GM19238 (cell line): ENCODE measurements at regions not wholly inside any gene's neighbourhood (a gene's known extent, or its start where the extent isn't known, plus 50 kb on each side); places are given as distances from the start of the nearest gene placed in this dataset.

ENCODE experiments used
- DNase-seq: peaks from one replicate; pipeline ENCODE4 v3.0.0; 2011; ENCODE audit warnings: low spot score; ENCODE audit not compliant: insufficient read length

DNA sequence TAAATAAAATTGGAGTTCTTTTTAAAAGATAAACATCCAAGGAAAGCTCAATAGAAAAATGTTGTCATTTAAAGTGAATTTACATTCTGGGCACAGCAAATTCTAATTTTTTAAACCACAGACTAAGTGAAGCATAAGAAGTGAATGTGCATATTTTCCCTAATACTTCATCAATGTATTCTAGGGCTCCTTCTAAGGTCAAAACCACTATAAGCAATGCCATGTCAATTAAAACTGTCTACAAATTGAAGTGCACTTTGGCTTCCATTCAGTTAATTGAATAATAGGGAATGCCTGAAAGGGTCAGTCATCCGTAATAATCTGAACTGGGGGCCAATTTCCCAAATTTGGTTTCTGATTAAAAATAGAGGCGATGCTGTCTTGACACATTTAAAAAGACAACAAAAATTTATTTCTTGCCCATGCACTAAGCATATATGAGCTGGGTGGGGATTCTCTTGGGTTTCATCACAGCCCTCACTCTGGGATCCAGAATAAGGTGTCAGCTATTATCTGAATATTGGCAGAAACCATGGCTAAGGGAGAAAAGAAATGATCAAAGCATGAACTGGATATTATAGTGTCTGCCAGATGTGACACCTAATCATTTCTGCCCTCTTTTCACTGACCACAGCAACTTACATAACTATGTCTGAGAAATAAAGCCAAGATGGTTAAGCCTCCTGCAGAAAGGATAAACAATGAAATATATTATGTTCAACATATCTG lies 660.6 kb upstream of the B3GALT2 start:
- no peak for DNase-seq

DNA sequence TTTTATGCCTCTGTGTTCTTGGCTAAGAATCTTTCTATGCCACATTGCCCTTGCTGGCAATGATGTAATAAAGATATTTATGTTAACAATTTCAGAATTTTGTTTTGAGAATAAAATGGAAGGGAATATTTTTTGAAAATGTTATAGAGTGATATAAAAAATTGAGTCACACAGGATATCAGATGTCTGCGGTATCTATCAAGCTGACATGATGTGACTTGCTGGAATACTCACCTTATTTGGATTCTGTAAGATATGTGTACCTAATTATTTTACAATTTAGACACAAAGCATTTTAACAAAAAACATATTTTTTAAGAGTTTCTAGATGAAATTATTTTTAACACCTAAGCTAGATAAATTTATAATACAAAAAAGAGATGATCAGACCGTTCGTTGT lies 660.0 kb upstream of the B3GALT2 start:
- DNase-seq = no peak

DNA sequence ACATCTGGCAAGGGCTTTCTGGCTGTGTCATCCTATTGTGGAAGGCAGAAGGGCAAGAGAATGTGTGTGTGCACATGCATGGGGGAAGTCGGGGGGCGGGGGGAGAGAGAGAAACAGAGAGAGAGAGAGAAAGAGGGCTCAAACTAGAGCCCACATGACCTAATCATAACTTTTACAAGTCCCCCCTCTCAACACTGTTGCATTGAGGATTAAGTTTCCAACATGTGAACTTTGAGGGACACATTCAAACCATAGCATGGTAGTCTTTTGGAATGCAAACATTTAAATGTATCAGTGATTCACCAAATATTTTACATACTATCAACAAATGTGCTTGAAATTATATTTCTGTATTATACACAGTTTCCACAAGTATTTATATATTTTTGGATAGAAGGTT lies 655.4 kb upstream of the B3GALT2 start:
- DNase-seq = no peak

DNA sequence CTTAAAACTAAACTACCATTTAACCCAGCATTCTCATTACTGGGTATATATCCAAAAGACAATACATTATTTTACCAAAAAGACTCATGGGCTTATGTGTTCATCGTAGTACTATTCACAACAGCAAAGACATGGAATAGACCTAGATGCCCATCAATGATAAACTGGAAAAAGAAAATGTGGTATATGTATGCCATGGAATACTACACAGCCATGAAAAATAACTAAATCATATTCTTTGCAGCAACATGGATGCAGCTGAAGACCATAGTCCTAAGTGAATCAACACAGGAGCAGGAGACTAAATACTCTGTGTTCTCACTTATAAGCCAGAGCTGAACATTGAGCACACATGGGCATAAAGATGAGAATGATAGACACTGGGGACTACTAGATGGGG lies 645.1 kb upstream of the B3GALT2 start:
- no peak for DNase-seq

DNA sequence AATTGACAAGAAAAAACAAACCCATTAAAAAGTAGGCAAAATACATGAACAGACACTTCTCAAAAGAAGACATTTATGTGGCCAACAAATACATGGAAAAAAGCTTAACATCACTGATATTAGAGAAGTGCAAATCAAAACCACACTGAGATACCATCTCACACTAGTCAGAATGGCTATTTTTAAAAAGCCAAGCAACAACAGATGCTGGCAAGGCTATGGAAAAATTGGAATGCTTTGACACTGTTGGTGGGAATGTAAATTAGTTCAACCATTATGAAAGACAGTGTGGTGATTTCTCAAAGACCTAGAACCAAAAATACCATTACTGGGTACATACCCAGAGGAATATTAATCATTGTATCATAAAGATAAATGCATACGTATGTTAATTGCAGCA lies 641.1 kb upstream of the B3GALT2 start:
- DNase-seq = no peak

DNA sequence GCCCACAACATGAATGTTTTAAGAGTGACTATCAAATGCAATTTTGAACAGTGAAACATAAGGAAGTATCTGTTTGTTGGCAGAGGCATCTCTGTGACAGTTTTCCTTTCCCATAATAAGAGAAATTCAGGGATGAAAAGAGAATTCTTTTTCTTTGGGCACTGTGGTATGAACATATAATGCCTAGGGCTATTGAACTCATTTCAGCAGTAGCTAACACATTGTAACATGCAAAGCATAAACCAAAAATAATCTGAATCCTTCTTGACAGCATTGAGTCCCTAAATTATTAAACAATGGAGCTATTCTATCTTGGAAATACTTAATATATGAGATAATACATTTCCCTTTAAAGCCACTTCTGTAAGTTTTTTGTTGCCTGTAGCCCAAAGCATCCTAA lies 633.0 kb upstream of the B3GALT2 start:
- DNase-seq = no peak

DNA sequence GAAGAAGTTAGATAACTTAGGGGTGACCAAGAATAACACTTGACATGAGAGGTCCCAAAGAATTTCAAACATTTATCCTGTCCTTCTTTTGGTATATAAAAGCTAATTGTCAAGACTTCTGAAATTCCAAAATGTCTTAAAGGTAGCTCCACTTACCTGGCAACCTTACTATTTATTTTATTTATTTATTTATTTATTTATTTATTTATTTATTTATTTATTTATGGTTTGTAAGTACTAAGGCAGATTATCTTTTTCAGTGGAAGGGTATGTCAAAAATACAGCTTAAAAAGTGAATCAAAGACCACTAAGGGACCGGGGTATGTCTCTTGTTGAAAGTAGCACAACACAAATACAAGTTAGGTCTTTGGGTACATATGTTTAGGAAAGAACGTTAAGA lies 620.8 kb upstream of the B3GALT2 start:
- no peak for DNase-seq

DNA sequence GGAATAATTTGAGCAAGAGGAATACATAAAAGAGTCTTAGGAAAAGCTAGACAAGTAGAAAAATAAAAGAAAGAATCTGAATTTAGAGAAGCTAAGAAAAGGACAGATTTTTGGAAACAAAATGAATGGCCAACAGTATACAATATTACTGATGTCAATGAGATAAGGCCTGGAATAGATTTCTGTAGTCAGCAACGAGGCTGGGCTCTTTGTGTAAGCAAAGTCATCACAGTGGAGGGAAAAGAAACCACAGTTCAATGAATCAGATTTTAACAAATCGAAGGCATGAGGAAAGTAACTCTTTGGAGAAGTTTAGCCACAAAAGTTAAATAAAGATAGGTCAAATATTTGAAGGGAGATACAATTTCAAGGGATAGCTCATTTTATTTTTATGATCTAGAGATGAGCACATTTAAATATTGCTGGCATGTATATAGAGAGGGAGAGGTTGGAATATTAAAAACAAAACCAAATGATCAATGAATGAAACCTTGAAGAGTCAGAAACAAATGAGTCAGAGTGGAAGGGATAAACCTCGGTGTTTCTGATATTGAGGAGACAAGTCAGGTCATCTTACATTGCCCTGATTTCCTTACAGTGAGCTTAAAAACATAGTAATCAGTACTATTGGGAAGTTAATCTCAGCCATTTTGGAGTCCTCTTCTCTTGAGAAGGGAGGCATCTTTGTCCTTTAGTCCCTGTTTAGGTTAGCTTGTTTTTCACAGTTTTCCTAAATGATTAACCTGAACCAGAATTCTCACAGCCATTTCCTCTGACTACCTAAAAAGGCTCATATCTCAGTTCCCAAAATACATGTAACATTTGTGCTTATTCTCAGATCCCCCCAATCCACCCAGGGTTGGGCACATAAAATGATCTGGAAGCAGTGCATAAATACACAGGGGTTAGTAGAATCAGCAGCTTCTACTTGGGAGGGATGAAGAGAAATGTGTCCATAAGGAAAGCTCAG lies 620.0 kb upstream of the B3GALT2 start:
- no peak for DNase-seq

DNA sequence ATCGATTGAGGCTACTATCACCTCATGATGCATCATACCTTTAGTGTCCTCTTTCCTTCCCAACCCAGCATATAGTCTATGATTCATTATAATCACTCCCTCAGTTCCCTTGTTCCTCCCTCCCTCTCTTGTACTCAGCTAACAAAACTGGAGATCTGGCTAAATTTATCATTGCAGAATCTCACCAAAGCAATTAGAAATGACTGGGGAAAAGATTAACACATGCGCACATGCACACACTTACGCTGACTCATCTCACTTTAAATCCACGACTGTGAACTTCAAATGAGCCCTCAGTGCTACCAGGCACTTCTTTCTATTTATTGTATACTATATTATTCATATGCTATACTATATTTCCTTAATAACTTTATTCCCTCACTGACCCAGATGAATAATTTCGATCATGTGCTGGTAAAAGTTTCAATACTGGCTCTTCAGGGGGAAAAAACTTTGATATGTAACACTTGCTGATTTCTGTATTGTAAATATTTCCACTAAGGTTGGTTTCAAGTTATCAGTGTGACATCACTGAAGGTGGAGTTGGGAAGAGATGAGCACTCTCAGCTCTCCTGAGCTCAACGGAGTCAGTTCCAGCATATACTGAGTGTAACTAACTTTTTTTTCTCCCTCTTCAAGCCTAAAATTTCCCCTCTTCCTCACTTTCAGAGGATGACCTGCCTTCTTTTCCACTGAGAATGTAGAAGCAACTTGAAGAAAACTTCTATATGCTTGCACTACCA lies 613.7 kb upstream of the B3GALT2 start:
- no peak for DNase-seq

DNA sequence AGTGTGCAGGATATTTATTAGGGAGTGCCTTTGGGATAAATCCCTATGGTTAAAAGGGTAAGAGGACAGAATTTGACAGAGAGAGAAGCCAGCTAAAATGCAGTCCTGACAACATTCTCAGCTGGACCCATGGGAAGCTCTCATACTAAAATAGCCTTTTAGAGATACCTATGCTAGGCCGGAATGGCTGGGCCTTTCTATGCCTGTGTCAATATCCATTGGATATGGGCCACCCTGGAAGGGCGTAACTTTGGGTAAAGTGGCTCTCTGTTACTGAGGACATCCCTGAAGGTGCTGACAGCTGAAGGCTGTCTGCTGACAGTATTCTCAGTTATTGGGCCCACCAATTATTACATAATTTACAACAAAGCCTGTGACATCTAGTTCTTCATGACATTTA lies 613.0 kb upstream of the B3GALT2 start:
- no peak for DNase-seq

DNA sequence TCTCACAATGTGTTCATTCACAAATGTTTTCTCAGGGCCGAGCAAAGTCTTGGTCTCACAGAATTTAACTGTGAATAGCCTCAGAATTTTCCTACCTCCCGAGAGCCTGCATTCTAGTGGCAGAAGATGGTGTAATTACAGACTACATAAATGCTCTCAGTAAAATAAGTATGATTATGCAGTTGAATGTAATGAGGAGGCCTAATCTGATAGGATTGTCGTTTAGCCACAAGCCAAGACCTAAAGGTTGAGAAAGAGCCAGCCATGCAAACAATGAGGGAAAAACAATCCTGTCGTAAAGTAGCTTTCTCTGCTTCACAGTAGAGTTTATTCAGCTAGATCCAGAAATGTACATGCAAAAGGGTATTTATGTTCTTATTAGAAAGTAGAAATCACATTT lies 607.8 kb upstream of the B3GALT2 start:
- DNase-seq = no peak

DNA sequence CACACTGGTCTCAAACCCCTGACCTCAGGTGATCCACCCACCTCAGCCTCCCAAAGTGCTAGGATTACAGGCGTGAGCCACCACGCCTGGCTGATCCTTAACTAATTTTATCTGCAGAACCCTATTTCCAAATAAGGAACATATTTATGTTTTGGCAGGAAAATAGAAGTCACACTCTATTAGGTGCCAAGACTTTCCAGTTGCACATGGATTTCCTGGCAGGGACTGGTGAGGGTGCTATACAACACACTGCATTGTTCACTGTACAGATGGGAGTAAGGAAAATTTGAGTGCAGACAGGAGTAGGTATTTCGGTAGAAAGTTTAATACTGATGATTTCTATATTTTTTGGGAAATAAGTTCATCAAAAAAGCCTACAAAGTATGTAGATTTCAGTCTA lies 605.3 kb upstream of the B3GALT2 start:
- DNase-seq = no peak

DNA sequence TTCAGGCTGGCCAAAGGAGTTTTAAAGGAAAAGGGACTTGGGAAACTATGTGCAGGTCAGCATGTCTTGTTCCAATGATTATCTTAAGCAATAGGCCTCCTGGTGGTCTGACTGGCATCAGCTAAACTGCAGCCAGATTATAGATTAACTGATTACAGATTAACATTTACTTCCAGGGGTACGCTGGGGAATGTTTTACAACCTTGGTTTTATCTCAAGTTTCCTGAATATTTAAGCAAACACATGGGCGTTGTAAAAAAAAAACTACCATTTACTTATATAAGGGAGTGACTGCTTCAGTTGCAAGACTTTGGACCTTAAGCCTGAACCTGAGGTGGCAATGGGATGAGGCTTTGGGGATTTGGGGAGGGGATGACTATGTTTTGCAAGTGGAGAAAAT lies 600.6 kb upstream of the B3GALT2 start:
- no peak for DNase-seq

DNA sequence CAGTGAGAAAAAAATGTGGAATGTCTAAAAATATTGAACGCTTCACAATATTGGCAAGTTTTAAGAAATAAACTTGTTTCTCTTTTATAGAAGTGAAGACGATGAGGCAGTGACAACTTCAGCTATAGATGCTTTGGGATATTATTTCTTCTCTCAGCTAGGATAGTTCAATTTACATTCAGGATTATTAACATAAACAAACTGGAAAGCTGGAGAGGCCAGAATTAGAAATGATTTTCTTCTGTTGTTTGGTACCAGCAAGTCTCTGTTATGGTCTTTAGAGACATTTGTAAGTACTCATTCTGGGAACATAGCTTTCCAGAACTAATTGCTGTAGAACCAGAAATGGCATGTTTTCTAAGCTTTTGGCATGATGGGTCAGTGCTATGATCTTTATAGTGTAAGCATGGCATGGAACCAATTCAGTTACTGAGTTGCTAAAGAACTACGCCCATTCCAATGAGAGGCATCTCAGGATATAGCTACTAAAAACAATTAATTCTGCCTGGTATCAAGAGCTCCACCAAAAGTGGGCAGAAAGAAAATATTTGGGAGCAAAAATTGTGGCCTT lies 599.5 kb upstream of the B3GALT2 start:
- DNase-seq = no peak

DNA sequence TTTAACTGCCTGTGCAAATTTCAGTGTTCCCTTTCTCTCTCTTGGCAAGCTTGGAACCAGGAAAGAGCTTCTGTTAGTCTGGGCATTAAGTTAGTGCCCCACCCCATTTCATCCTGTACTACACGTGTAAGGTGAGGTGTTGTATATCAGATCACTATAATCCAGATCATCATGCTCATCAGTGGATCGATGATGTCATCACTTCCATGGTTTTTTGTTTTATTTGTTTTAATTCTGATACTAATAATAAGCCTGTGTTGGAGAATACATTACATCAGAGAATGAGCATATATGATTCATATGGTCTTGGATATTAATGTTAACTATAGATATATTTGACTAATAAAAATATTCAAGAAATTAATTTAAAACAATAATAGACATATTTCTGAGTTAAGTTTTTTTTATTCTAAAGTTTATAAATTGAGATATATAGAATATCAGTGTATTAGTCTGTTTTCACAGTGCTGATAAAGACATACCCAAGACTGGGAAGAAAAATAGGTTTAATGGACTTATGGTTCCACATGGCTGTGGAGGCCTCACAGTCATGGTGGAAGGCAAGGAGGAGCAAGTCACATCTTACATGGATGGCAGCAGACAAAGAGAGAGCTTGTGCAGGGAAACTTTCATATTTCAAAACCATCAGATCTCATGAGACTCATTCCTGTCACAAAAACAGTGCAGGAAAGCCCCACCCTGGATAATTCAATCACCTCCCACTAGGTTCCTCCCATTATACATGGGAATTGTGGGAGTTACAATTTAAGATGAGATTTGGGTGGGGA lies 588.3 kb upstream of the B3GALT2 start:
- no peak for DNase-seq

DNA sequence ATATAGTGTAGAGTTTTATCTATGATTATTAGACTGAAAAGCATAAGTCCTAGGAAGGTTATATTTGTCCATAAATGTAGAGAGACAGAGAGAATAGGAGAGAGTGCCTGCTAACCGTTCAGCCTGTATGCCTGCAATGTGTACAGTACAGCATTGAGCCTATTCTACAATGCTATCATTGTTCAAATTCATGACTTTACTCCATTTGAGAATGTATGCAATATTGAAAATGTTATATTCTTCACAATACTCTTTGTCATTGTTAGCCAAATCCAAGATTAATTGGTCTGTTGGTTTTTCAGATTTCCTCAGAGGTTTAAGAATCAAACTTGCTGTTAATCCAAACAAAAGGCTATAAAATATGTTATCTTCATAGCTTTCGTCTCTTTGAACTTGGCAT lies 585.2 kb upstream of the B3GALT2 start:
- no peak for DNase-seq

DNA sequence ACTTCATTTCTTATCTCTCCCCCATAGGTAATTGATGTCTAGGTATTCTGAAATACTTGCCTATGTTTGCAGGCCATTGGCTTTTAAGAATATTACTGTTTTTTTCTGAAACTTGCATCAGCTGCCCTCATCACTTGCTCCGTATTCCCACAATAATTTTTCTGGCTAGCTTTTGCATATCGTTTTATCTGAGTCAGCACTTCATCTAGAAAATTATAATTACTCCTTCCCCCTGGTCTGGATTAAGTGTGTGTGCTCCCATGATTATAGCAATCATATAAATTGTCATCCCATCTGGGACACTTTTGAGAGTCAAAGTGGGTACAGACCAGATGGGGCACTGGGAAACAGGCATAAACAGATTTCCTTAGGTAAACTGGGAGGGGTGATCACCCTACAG lies 583.2 kb upstream of the B3GALT2 start:
- no peak for DNase-seq

DNA sequence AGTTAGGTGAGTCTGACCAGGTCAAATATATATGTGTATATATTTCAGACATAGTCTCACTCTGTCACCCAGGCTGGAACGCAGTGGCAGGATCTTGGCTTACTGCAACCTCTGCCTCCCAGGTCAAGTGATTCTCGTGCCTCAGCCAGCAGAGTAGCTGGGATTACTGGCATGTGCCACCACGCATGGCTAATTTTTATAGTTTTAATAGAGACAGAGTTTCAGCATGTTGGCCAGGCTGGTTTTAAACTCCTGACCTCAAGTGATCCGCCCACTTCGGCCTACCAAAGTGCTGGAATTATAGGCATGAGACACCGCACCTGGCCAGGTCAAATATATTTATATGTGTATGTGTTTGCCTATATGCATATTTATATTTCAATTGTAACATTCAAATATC lies 581.5 kb upstream of the B3GALT2 start:
- DNase-seq = no peak

DNA sequence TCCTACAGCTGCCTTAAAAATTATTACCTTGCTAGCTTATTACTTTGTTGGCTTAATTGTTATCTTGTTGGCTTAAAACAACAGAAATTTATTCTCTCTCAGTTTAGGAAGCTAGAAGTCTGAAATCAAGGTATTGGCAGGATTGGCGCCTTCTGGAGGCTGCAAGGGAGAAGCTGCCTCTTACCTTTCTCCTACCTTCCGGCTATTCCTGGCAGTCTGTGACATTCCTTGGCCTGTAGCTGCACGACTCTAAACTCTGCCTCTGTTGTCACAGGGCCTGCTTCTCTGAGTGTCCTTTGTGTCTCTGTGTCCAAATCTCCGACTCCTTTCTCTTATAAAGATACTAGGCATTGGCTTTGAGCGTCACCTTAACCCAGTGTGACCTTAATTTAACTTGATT lies 579.9 kb upstream of the B3GALT2 start:
- no peak for DNase-seq

DNA sequence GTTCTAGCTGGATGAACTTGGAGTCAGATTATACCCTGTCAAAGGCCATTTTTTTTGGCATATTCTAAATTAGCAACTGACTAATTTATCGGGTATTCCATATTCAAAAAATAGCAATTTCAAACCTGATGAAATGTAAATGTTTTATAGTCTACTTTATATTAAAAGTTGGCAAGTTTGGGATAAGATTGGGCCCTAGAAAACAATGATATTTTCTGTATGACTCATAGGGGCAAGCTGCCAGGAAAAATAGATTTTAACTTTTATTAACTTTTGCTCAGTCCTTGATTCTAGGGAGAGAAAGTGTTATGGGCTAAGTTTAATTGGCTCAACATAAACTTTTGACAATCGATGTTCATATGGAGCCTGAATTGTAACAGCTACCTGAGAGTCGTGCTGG lies 576.9 kb upstream of the B3GALT2 start:
- DNase-seq = no peak

DNA sequence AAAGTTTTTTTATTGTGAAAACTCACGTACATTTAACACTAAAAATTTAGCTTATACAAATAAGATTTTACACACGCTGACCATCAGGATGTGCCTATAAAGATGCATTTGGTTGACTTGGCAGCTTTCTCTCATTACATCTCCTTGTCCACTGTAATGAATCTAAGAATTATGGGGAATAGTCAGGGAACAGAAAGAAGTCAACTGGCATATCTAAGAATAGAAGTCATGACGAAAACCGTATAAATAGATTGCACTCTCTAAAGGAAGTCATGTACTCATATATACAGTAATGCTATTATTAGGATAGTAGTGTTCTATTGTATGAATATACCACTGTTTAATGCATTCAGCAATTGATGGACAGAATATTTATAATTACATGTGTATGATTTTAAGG lies 575.8 kb upstream of the B3GALT2 start:
- DNase-seq = no peak
